Heart right ventricle (tissue), 16 donors: ENCODE measurements at regions not wholly inside any gene's neighbourhood (a gene's known extent, or its start where the extent isn't known, plus 50 kb on each side); places are given as distances from the start of the nearest gene placed in this dataset.

Experiments
- ATAC-seq, 8 donors: fragments of 200-7000 bp; cut with Tn5 transposase; one replicate each; pipeline ENCODE4 v1.9.1; 2020; ENCODE audit warnings: mild to moderate bottlenecking in 8 of 8, moderate library complexity in 8 of 8, moderate number of reproducible peaks in 1 of 8
- DNase-seq, 2 donors: peaks; one replicate each; pipeline ENCODE4 v3.0.0-alpha.2; 2020
- H3K27ac ChIP-seq, 10 donors: fragments of 200-600 bp; sonication (generic) in 2 of 10; one replicate each; pipeline versions ENCODE4 v1.5.0 to v1.8.0; 2020 to 2022; ENCODE audit warnings: mild to moderate bottlenecking in 3 of 10
- H3K27me3 ChIP-seq, 7 donors: fragments of 200-600 bp; one replicate each; pipeline ENCODE4 v1.8.0; 2021 to 2022; ENCODE audit warnings: mild to moderate bottlenecking in 2 of 7
- H3K36me3 ChIP-seq, 9 donors: fragments of 200-600 bp; sonication (generic) in 1 of 9; one replicate each; pipeline versions ENCODE4 v1.5.0 to v1.8.0; 2020 to 2022; ENCODE audit warnings: mild to moderate bottlenecking in 2 of 9
- H3K4me1 ChIP-seq, 9 donors: fragments of 200-600 bp; sonication (generic) in 1 of 9; one replicate each; pipeline versions ENCODE4 v1.5.0 to v1.8.0; 2020 to 2022; ENCODE audit warnings: mild to moderate bottlenecking in 4 of 9
- H3K4me3 ChIP-seq, 10 donors: fragments of 200-600 bp; sonication (generic) in 2 of 10; one replicate each; pipeline versions ENCODE4 v1.5.0 to v1.8.0; 2020 to 2022; ENCODE audit warnings: mild to moderate bottlenecking in 7 of 10, moderate library complexity in 2 of 10
- H3K9me3 ChIP-seq, 11 donors: fragments of 200-600 bp in 10 of 11; sonication (generic) in 2 of 11; one replicate each; pipeline versions ENCODE4 v1.5.0 to v1.8.0; 2013 to 2022; ENCODE audit warnings: mild to moderate bottlenecking in 2 of 11, control low read depth in 1 of 11, moderate library complexity in 1 of 11
- CTCF ChIP-seq, 9 donors: fragments of 200-600 bp; sonication (generic) in 2 of 9; IDR thresholded peaks; one replicate each; pipeline versions ENCODE4 v1.5.0 to v1.8.0; 2021 to 2022; ENCODE audit warnings: antibody characterized with exemption in 9 of 9, mild to moderate bottlenecking in 5 of 9, moderate library complexity in 1 of 9
- WGBS, 2 donors: extraction: QIAGEN DNeasy Blood & Tissue Kit; methylation state at CpG; one replicate each; pipeline ENCODE4 v1.1.7; 2013; ENCODE audit warnings: inconsistent platforms in 1 of 2; 5-methylcytosine and 5-hydroxymethylcytosine counted together
- intact Hi-C, 10 donors: fragments of 100-400 bp; cut with DNase I; formaldehyde crosslinking; loops; one replicate each; pipeline versions ENCODE4 v1.11.1 to v1.14.2; 2022
- donor health status: Arrhythmogenic right ventricular cardiomyopathy.
- donor health status: ischemic (EF 13 %, LVEDD 7.1; RV severe dilation, severe dysfunction).
- donor health status: healthy with polysubstance abuse.
- donor health status: DM: no; HTN: yes; CAD: no.
- donor health status: DM: no; HTN: no; CAD: no.
- donor health status: ischemic (EF 25% LVEDD 6.9; RV normal size, moderate dysfunction).
- donor health status: ischemic (EF 25% LVEDD 5.7; RV mildly dilated, moderate dysfunction).
- donor health status: healthy.
- donor health status: DM: yes; HTN: yes; CAD: no.
- donor health status: Ischemic cardiomyopathy.
- donor health status: ischemic (EF 35%, LVEDD 5.7; RV mildly dilated, moderate dysfunction).
- donor health status: nonischemic (EF 11% LVEDD 7.7; RV severe dilation, severe dysfunction).
- donor health status: DM: yes; HTN: yes; CAD: no.
- donor health status: PGD.
- donor health status: ischemic (EF 29% LVEDD 5.4; RV normal size, mild dysfunction).
- donor health status: nonischemic (EF 23%, LVEDD 6.1; RV moderate dilation, normal function).

GRCh38 chr2:235399895-235400294 is 93.9 kb upstream of the AGAP1 start:
- WGBS, 2 donors = 74 to 87% methylated on average over 1 of the region's 1 CpG
- intact Hi-C loops = no loop called here
- DNase-seq (no peak), ATAC-seq (no peak)
- TF ChIP-seq CTCF (IDR thresholded peaks at IDR 0.05) = no peak
- Histone ChIP-seq H3K4me3 (no peak overlapping the region), H3K27ac (no peak overlapping the region), H3K4me1 (no peaks in the 10 kb centered on the region), H3K27me3 (peaks cover 0 to 8% (median 0%) of the 10 kb centered on the region in 7 donors), H3K36me3 (no peaks in the 10 kb centered on the region), H3K9me3 (no peaks in the 10 kb centered on the region)

- Histone ChIP-seq H3K36me3 (no peaks in the 10 kb centered on the region), H3K27ac (no peak overlapping the region), H3K9me3 (no peaks in the 10 kb centered on the region), H3K4me1 (no peaks in the 10 kb centered on the region), H3K4me3 (no peak overlapping the region), H3K27me3 (no peaks in the 10 kb centered on the region)
- ATAC-seq (no peak), DNase-seq (no peak)
- 86 to 87% methylated on average over 2 of the region's 2 CpGs for WGBS, 2 donors
- no peak for TF ChIP-seq CTCF (IDR thresholded peaks at IDR 0.05)
- intact Hi-C loops = no loop called here
Observed at GRCh38 chr2:235402422-235402821, 91.4 kb upstream of the AGAP1 start.

GRCh38 chr2:235405612-235406361 is 88.1 kb upstream of the AGAP1 start:
- no peaks in the 10 kb centered on the region for H3K27me3 ChIP-seq
- DNase-seq = no peak
- H3K4me3 ChIP-seq = no peak overlapping the region
- H3K27ac ChIP-seq = no peak overlapping the region
- no peaks in the 10 kb centered on the region for H3K4me1 ChIP-seq
- no peaks in the 10 kb centered on the region for H3K36me3 ChIP-seq
- intact Hi-C loops = no loop called here
- TF ChIP-seq CTCF (IDR thresholded peaks at IDR 0.05) = no peak
- H3K9me3 ChIP-seq = no peaks in the 10 kb centered on the region
- WGBS, 2 donors = 82 to 83% methylated on average over 11 of the region's 11 CpGs
- no peak for ATAC-seq

GRCh38 chr2:235406430-235406829 is 87.4 kb upstream of the AGAP1 start:
- TF ChIP-seq CTCF (IDR thresholded peaks at IDR 0.05) = no peak
- 57 to 62% methylated on average over 8 of the region's 8 CpGs for WGBS, 2 donors

More at GRCh38 chr2:235406430-235406829, 87.4 kb upstream of the AGAP1 start:
- Histone ChIP-seq H3K4me3 (no peak overlapping the region), H3K27ac (no peak overlapping the region), H3K4me1 (no peaks in the 10 kb centered on the region), H3K36me3 (no peaks in the 10 kb centered on the region), H3K27me3 (no peaks in the 10 kb centered on the region), H3K9me3 (no peaks in the 10 kb centered on the region)
- intact Hi-C loops = no loop called here
- ATAC-seq (no peak), DNase-seq (no peak)
